ENCODE measurements at regions not wholly inside any gene's neighbourhood (a gene's known extent, or its start where the extent isn't known, plus 50 kb on each side); places are given as distances from the start of the nearest gene placed in this dataset.

DNA sequence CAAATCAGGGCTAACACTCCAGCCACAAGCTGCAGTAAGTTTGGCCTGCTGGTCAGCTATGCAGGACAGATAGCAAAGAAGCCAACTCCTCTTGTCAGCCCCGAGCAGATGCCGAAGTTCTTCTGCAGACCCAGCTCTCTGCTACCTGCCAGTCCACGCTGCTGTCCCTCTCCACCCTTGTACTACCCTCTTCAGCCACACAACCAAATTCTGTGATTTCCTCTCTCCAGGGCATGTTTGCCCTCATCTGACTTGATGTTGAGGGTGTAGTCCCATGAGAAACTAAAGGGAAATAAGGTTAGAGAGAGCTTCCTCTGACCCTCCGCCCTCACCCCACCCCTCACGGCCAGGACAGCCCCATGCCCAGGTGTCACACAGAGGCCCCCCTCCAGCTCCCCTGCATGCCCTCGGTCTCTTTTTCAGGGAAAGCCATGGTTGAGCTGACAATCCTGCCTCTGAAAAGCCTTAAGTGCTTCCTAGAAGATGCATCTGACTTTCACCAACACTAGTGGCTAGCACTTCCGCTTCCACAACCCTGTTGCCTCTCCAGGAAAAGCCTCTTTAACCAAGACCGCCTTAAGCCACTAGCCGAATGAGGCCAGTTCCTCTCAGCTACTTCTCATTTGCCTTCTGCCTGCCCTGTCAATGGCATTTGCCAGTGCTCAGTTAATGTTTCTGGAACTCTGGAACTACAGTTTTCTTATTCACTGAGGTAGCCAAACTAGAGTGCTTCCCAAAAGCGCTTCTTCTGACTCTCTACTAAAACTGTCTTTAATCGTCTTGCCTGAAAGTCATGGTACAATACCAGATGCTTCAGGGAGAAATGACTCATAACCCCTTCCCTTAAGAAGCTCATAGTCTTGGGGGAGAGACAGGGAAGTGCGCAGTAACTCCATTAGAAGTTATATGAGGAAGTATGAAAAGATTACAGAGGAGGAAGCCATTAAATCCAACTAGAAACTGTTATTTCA lies 300.4 kb upstream of the STT3B start:
- Histone ChIP-seq H3K4me1 (ENCODE audit: insufficient read depth) (no peaks in the 10 kb centered on the region), H3K36me3 (replicated peaks; ENCODE audit: insufficient read depth, low read depth) (no peaks in the 10 kb centered on the region), H3K9me3 (ENCODE audit: low read depth) (no peaks in the 10 kb centered on the region), H3K9me2 (replicated peaks; ENCODE audit: insufficient read depth) (no peaks in the 10 kb centered on the region), H3K79me2 (no peaks in the 10 kb centered on the region), H3K4me2 (no peak overlapping the region), H3K4me3 (no peak overlapping the region), H2AFZ (no peak overlapping the region), H3K27ac (no peak overlapping the region), H3K27me3 (no peaks in the 10 kb centered on the region), H4K20me1 (ENCODE audit: insufficient read depth, poor library complexity, severe bottlenecking) (no peaks in the 10 kb centered on the region)
- 81% methylated on average over 12 of the region's 12 CpGs for WGBS (ENCODE audit: low lambda C conversion rate, missing lambda C conversion rate)
- TF ChIP-seq EZH2phosphoT487 (IDR thresholded peaks at IDR 0.05; ENCODE audit: low read depth, severe bottlenecking, unreplicated experiment) = no peak
- no peak for TF ChIP-seq EZH2 (IDR thresholded peaks at IDR 0.05; ENCODE audit: borderline replicate concordance)
- TF ChIP-seq, protein P1, sequence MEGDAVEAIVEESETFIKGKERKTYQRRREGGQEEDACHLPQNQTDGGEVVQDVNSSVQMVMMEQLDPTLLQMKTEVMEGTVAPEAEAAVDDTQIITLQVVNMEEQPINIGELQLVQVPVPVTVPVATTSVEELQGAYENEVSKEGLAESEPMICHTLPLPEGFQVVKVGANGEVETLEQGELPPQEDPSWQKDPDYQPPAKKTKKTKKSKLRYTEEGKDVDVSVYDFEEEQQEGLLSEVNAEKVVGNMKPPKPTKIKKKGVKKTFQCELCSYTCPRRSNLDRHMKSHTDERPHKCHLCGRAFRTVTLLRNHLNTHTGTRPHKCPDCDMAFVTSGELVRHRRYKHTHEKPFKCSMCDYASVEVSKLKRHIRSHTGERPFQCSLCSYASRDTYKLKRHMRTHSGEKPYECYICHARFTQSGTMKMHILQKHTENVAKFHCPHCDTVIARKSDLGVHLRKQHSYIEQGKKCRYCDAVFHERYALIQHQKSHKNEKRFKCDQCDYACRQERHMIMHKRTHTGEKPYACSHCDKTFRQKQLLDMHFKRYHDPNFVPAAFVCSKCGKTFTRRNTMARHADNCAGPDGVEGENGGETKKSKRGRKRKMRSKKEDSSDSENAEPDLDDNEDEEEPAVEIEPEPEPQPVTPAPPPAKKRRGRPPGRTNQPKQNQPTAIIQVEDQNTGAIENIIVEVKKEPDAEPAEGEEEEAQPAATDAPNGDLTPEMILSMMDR (IDR thresholded peaks at IDR 0.05; ENCODE audit: poor library complexity) = no peak
- no peak for DNase-seq (ENCODE audit: low spot score)

DNA sequence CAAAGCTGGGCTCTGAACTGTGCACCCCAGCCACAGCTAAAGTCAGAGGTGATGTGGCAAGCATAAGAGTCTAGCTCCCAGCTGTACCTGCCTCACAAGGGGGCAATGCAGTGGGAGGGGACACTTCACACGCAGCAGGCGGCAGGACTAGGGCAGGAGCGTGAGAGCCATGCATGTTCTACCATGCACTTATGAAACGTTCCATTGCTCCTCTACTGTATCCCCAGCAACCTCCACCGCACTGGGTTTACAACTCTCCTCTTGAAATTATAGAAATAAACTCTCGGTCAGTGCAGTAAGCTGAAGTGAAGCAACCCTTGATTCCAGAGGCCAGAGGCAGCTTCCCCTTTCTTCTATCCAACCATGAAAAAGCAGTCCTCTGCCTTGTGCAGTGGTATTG lies 298.6 kb upstream of the STT3B start:
- 82% methylated on average over 6 of the region's 6 CpGs for WGBS (ENCODE audit: low lambda C conversion rate, missing lambda C conversion rate)

DNA sequence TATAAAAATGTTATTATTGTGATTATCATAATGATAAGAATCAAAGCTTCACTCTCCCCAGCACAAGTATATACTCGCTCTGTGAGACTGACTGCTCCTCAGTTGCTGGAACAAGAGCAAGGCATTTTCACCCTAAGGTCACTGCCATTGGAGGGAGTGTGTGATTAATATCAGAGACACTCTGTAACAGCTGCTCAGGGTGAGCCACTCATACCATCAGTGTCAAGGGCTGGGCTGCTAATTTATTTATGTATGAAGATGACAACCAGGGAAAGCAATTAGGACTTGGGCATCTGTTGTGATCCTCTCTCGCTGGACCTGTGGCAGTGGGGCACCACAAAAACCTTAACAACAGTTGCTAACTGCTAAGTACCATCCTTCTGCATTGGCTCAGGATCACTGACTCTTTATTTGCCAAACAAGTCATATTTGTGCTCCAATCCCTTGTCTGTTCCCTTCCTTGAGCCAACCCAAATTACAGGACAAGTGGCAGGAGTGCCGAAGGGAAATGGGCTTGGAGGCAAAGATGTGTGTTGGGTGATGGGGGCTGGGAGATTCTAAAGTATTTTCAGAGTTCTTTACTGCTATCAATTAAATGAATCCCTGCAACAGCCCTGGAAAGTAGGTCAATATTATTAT lies 297.5 kb upstream of the STT3B start:
- Histone ChIP-seq H2AFZ (no peak overlapping the region), H3K79me2 (no peaks in the 10 kb centered on the region), H4K20me1 (ENCODE audit: insufficient read depth, poor library complexity, severe bottlenecking) (no peaks in the 10 kb centered on the region), H3K9me3 (ENCODE audit: low read depth) (no peaks in the 10 kb centered on the region), H3K36me3 (replicated peaks; ENCODE audit: insufficient read depth, low read depth) (no peaks in the 10 kb centered on the region), H3K4me1 (ENCODE audit: insufficient read depth) (no peaks in the 10 kb centered on the region), H3K4me3 (no peak overlapping the region), H3K27ac (no peak overlapping the region), H3K4me2 (no peak overlapping the region), H3K27me3 (no peaks in the 10 kb centered on the region), H3K9me2 (replicated peaks; ENCODE audit: insufficient read depth) (no peaks in the 10 kb centered on the region)
- DNase-seq (ENCODE audit: low spot score) = no peak
- TF ChIP-seq EZH2phosphoT487 (IDR thresholded peaks at IDR 0.05; ENCODE audit: low read depth, severe bottlenecking, unreplicated experiment) (no peak), EZH2 (IDR thresholded peaks at IDR 0.05; ENCODE audit: borderline replicate concordance) (no peak)
- TF ChIP-seq, protein P1 (IDR thresholded peaks at IDR 0.05; ENCODE audit: poor library complexity) = no peak
- WGBS (ENCODE audit: low lambda C conversion rate, missing lambda C conversion rate) = 73% methylated on average over 3 of the region's 3 CpGs

More for the DNA sequence above, 298.6 kb upstream of the STT3B start:
- Histone ChIP-seq H3K4me2 (no peak overlapping the region), H3K4me1 (ENCODE audit: insufficient read depth) (no peaks in the 10 kb centered on the region), H3K27me3 (no peaks in the 10 kb centered on the region), H3K36me3 (replicated peaks; ENCODE audit: insufficient read depth, low read depth) (no peaks in the 10 kb centered on the region), H3K9me3 (ENCODE audit: low read depth) (no peaks in the 10 kb centered on the region), H2AFZ (no peak overlapping the region), H3K9me2 (replicated peaks; ENCODE audit: insufficient read depth) (no peaks in the 10 kb centered on the region), H4K20me1 (ENCODE audit: insufficient read depth, poor library complexity, severe bottlenecking) (no peaks in the 10 kb centered on the region), H3K79me2 (no peaks in the 10 kb centered on the region), H3K4me3 (no peak overlapping the region), H3K27ac (no peak overlapping the region)
- no peak for TF ChIP-seq EZH2phosphoT487 (IDR thresholded peaks at IDR 0.05; ENCODE audit: low read depth, severe bottlenecking, unreplicated experiment)
- no peak for TF ChIP-seq EZH2 (IDR thresholded peaks at IDR 0.05; ENCODE audit: borderline replicate concordance)
- TF ChIP-seq, protein P1 (IDR thresholded peaks at IDR 0.05; ENCODE audit: poor library complexity) = no peak
- no peak for DNase-seq (ENCODE audit: low spot score)
